GM12872 (cell line): ENCODE measurements at regions not wholly inside any gene's neighbourhood (a gene's known extent, or its start where the extent isn't known, plus 50 kb on each side); places are given as distances from the start of the nearest gene placed in this dataset.

ENCODE experiments used
- TF ChIP-seq, protein P1 (sequence below): IDR thresholded peaks from 3 replicates; pipeline ENCODE4 v1.5.1; 2011; ENCODE audit warnings: low read depth, mild to moderate bottlenecking, low read length, moderate library complexity; ENCODE audit not compliant: insufficient read depth

DNA sequence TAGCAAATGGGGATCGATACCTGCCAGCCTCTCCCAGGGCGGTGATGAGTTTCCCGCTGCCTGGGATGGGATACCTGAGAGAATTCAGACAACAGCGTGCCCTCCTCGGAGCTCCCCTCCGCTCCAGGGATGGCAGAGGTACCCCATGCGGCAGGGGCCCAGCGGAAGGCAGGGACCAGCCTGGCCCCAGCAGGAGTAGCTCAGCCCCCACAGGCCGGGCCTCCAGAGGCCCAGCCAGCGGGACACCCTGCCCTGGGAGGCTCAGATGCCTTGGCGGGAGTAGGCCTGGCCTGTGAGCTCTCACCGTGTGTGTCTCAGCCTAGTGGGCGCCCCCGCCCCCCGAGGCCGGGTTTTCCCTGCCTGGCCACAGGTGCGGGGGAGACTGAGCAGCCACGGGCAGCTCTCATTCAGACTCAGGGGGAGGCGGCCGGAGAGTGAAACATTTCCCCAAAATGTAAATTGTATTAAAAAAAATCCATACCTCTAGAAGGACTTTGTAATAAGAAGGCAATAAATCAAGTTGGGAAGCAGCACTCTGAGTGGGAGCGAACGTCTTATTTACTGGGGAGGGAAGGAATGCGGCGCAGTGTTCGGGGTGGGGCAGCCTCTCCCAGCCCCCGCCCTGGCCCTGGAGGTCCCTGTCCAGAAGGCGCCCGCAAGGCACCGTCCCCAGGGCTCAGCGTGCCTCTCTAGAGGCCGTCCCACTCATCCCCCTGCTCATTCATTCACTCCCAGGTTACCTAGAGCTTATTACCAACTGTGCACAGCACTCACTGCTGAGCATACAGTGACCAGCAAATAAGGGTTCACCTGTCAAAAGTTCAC lies 888.0 kb downstream of the BRD1 start:
- TF ChIP-seq, protein P1, sequence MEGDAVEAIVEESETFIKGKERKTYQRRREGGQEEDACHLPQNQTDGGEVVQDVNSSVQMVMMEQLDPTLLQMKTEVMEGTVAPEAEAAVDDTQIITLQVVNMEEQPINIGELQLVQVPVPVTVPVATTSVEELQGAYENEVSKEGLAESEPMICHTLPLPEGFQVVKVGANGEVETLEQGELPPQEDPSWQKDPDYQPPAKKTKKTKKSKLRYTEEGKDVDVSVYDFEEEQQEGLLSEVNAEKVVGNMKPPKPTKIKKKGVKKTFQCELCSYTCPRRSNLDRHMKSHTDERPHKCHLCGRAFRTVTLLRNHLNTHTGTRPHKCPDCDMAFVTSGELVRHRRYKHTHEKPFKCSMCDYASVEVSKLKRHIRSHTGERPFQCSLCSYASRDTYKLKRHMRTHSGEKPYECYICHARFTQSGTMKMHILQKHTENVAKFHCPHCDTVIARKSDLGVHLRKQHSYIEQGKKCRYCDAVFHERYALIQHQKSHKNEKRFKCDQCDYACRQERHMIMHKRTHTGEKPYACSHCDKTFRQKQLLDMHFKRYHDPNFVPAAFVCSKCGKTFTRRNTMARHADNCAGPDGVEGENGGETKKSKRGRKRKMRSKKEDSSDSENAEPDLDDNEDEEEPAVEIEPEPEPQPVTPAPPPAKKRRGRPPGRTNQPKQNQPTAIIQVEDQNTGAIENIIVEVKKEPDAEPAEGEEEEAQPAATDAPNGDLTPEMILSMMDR, result no peak

DNA sequence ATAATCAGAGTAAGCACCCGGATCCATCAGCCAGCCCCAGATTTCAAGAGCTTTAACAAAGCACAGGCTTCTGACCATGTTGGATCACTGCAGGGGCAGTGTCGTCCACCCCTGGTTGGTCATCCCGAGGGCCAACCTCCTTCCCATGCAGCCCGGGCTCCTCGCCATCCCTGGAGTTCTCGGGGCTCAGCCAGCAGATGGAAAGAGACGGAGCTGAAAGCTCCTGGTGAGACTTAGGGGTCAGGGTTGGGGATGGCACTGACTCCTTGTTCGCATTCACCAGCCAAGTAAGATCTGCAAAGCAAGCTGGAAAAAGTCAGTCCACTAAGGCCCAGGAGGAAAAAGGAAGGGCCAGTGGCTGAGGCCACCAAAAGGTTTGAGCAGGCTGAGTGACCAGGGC lies 888.9 kb downstream of the BRD1 start:
- TF ChIP-seq, protein P1, result no peak

DNA sequence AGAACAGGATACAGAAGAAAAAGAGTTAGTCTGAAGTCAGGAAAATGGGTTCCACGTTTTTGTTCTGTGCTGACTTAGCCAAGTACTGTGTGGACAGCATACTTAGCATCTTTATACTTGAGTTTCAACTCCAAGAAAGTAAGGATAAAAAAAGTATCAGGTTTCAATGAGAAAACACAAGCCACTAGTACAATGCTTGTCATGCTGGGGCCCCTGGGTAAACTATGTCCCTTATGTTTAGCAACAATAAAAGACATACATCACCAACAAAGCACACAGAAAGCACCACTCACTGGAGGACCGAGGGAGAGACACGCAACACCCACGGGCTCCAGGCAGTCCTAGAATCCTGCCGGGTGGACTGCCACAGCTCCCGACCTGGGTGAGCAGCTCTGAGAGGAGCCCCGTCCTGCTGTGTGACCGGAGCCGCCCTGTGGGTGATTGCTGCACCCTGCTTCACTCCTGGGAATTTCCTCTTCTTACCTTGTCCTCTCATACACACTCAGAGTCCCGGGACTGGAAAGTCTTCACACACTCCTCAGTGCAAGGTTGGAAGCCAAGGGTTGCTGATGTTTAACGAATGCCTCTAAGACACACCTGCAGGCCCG lies 890.5 kb downstream of the BRD1 start:
- TF ChIP-seq, protein P1, result no peak

DNA sequence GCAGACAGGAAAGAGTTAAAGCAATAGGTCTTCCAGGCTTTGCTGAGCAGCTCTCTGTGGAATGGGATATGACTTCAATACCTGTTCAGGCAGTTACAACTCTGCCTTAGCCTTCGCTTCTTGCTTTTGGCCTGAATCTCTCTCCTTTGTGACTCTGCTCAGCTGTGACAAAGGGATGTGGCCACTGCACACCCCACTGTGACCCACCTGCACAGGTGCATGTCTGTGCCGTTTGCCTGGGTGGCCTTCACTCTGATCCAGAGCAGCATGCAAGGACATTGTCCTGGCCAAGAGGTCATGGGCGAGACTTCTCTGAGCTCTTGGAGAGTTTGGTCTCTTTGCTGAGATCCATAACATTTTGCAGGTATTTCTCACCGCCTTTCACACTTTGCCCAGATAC lies 891.3 kb downstream of the BRD1 start:
- TF ChIP-seq, protein P1, result no peak

DNA sequence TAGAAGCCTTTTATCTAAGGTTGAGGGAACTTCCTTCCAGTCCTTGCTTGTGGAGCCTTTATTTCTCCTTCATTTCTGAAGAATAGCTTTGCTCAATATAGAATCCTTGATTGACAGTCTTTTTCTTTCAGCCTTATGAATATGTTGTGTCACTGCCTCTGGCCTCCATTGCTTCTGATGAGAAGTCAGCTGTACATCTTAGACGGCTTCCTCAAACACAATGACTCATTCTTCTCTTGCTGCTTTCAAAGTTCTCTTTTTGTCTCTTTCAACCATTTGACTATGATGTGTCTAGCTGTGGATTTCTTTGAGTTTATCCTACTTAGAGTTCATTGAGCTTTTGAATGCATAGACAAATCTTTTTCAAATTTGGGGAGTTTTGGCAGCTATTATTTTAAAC lies 893.2 kb downstream of the BRD1 start:
- TF ChIP-seq, protein P1, result no peak

DNA sequence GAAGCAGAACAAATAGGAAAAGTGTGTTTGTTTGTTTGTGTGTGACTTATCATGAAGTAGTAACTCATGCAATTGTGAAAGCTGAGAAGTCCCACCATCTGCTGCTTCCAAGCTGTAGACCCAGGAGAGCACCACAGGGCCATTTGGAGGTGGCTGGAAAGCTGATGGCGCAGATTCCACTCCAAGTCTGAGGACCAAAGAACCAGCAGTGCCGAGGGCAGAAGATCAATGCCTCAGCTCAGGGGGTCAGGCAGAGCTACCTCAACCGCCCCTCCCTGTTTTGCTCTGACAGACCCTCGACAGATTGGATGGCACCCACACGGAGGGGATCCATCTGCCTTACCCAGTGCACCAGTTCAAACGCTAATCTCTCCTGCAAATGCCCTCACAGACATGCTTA lies 896.2 kb downstream of the BRD1 start:
- TF ChIP-seq, protein P1, result no peak

DNA sequence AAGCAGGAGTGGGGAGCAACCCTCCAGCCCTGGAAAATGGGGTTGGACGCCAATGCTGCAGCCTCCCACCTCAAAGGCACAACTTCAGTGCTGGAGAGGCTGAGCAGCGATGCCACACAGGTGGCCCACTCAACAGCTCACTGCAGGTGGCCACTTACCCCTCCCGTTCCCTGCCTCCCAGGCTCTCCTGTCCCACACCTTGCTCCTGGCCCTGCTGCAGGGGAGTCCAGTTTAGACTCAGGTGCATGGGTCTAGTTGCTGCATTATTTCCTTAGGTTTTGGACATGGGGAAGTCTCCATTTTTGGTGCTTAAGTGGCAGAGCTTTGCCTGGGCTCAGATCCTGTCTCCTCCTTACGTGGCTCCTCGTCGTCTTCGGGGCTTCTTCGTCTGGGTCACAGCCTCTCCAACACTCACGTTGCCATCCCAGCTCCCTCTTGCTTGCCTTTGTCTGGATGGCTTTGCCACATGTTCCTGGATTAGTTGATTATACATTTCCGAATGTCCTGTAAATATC lies 898.3 kb downstream of the BRD1 start:
- TF ChIP-seq, protein P1, result no peak
